ENCODE measurements at regions not wholly inside any gene's neighbourhood (a gene's known extent, or its start where the extent isn't known, plus 50 kb on each side); places are given as distances from the start of the nearest gene placed in this dataset.
"Not testable (repeated sequence)": the region's sequence is repeated elsewhere in the genome, so short reads cannot be mapped to it uniquely, and the experiment has no call there.

- no peak for DNase-seq (ENCODE audit: low spot score)
Observed at GRCh38 chr4:43089730-43090129, 197.2 kb downstream of the GRXCR1 start.

- DNase-seq (ENCODE audit: low spot score), result no peak
Observed at GRCh38 chr4:43103048-43103447, 210.5 kb downstream of the GRXCR1 start.

- no peak for DNase-seq (ENCODE audit: low spot score)
Observed at GRCh38 chr4:43112139-43112538, 219.6 kb downstream of the GRXCR1 start.

GRCh38 chr4:43113196-43113595 lies 220.7 kb downstream of the GRXCR1 start:
- no peak for DNase-seq (ENCODE audit: low spot score)

- DNase-seq (ENCODE audit: low spot score), result no peak
Observed at GRCh38 chr4:43126595-43126994, 234.1 kb downstream of the GRXCR1 start.

- DNase-seq (ENCODE audit: low spot score), result no peak
Observed at GRCh38 chr4:43130228-43131021, 237.9 kb downstream of the GRXCR1 start.

GRCh38 chr4:43132010-43132582 lies 239.6 kb downstream of the GRXCR1 start:
- peak; percentile 14 for DNase-seq (ENCODE audit: low spot score)

- no peak for DNase-seq (ENCODE audit: low spot score)
Observed at GRCh38 chr4:43133566-43133965, 241.1 kb downstream of the GRXCR1 start.

- DNase-seq (ENCODE audit: low spot score), result no peak
Observed at GRCh38 chr4:43136752-43137151, 244.2 kb downstream of the GRXCR1 start.

GRCh38 chr4:43146198-43146597 lies 253.7 kb downstream of the GRXCR1 start:
- no peak for DNase-seq (ENCODE audit: low spot score)

- DNase-seq (ENCODE audit: low spot score), result no peak
Observed at GRCh38 chr4:43148481-43148880, 256.0 kb downstream of the GRXCR1 start.

- no peak for DNase-seq (ENCODE audit: low spot score)
Observed at GRCh38 chr4:43163101-43163792, 270.7 kb downstream of the GRXCR1 start.

- DNase-seq (ENCODE audit: low spot score), result no peak
Observed at GRCh38 chr4:43189741-43190140, 297.2 kb downstream of the GRXCR1 start.

- not testable (repeated sequence) for DNase-seq (ENCODE audit: low spot score)
Observed at GRCh38 chr4:43212576-43212975, 320.1 kb downstream of the GRXCR1 start.

GRCh38 chr4:43223820-43224219 lies 331.3 kb downstream of the GRXCR1 start:
- DNase-seq (ENCODE audit: low spot score), result no peak

GRCh38 chr4:43224559-43224958 lies 332.0 kb downstream of the GRXCR1 start:
- DNase-seq (ENCODE audit: low spot score), result no peak

GRCh38 chr4:43233321-43233720 lies 340.8 kb downstream of the GRXCR1 start:
- DNase-seq (ENCODE audit: low spot score), result no peak

- no peak for DNase-seq (ENCODE audit: low spot score)
Observed at GRCh38 chr4:43234626-43235415, 342.3 kb downstream of the GRXCR1 start.

GRCh38 chr4:43238008-43238407 lies 345.5 kb downstream of the GRXCR1 start:
- DNase-seq (ENCODE audit: low spot score), result no peak

GRCh38 chr4:43238585-43238984 lies 346.1 kb downstream of the GRXCR1 start:
- no peak for DNase-seq (ENCODE audit: low spot score)

- DNase-seq (ENCODE audit: low spot score), result no peak
Observed at GRCh38 chr4:43241104-43241503, 348.6 kb downstream of the GRXCR1 start.

- DNase-seq (ENCODE audit: low spot score), result no peak
Observed at GRCh38 chr4:43242606-43243005, 350.1 kb downstream of the GRXCR1 start.
